Keratinocyte (primary cell): ENCODE measurements at regions not wholly inside any gene's neighbourhood (a gene's known extent, or its start where the extent isn't known, plus 50 kb on each side); places are given as distances from the start of the nearest gene placed in this dataset.

ENCODE experiments used
- DNase-seq: peaks from one replicate; pipeline ENCODE4 v3.0.0-alpha.2; 2011; ENCODE audit warnings: low read depth, missing footprints, low spot score
- FAIRE-seq: peaks from 2 replicates; lab custom pipeline; 2011; peaks lifted over from hg19 to GRCh38; lab: Jason Lieb, UNC
- H2AFZ ChIP-seq: 2 replicates; pipeline ENCODE4 v1.6.0; 2012; ENCODE audit warnings: low read length, control low read depth, inconsistent platforms; ENCODE audit not compliant: control insufficient read depth
- H3K27ac ChIP-seq: 2 replicates; pipeline ENCODE4 v1.5.1; 2011; ENCODE audit warnings: low read length; ENCODE audit not compliant: control insufficient read depth, insufficient read depth
- H3K27me3 ChIP-seq: 3 replicates; pipeline ENCODE4 v1.6.0; 2011; ENCODE audit warnings: low read length; ENCODE audit not compliant: control insufficient read depth, insufficient read depth; ENCODE audit errors: extremely low read depth
- H3K36me3 ChIP-seq, 2 experiments: 2 replicates in 1 of 2; 3 replicates in 1 of 2; pipeline ENCODE4 v1.5.1; 2011; ENCODE audit warnings: low read length in 2 of 2, mild to moderate bottlenecking in 1 of 2; ENCODE audit not compliant: control insufficient read depth in 2 of 2, insufficient read depth in 2 of 2; ENCODE audit errors: extremely low read depth in 1 of 2
- H3K4me1 ChIP-seq: 3 replicates; pipeline ENCODE4 v1.5.1; 2011; ENCODE audit warnings: low read length; ENCODE audit not compliant: control insufficient read depth, insufficient read depth; ENCODE audit errors: extremely low read depth
- H3K4me2 ChIP-seq: 3 replicates; pipeline ENCODE4 v1.6.0; 2011; ENCODE audit warnings: low read depth, low read length; ENCODE audit not compliant: control insufficient read depth, insufficient read depth; ENCODE audit errors: extremely low read depth
- H3K4me3 ChIP-seq, 3 experiments: fragments of 200-600 bp in 1 of 3; sonication (generic) in 1 of 3; 2 replicates in 2 of 3; 3 replicates in 1 of 3; pipeline ENCODE4 v1.5.1; 2011 to 2016; ENCODE audit warnings: low read length in 3 of 3, mild to moderate bottlenecking in 3 of 3, control low read depth in 2 of 3, inconsistent platforms in 1 of 3, low read depth in 1 of 3, mixed read lengths in 1 of 3, mixed run types in 1 of 3, moderate library complexity in 1 of 3; ENCODE audit not compliant: control insufficient read depth in 2 of 3, insufficient read depth in 2 of 3; ENCODE audit errors: extremely low read depth in 1 of 3
- H3K79me2 ChIP-seq: 2 replicates; pipeline ENCODE4 v1.6.0; 2012; ENCODE audit warnings: low read length; ENCODE audit not compliant: control insufficient read depth, insufficient read depth
- H3K9ac ChIP-seq: 3 replicates; pipeline ENCODE4 v1.6.0; 2011; ENCODE audit warnings: low read length; ENCODE audit not compliant: control insufficient read depth, insufficient read depth; ENCODE audit errors: extremely low read depth
- H3K9me1 ChIP-seq: 3 replicates; pipeline ENCODE4 v1.6.0; 2011; ENCODE audit warnings: low read length; ENCODE audit not compliant: control insufficient read depth, insufficient read depth; ENCODE audit errors: extremely low read depth
- H3K9me3 ChIP-seq: 2 replicates; pipeline ENCODE4 v1.5.1; 2012; ENCODE audit warnings: low read depth, low read length; ENCODE audit not compliant: control insufficient read depth
- H4K20me1 ChIP-seq: 3 replicates; pipeline ENCODE4 v1.6.0; 2011; ENCODE audit warnings: low read length; ENCODE audit not compliant: control insufficient read depth, insufficient read depth; ENCODE audit errors: extremely low read depth
- EZH2 ChIP-seq: IDR thresholded peaks from one replicate; pipeline ENCODE4 v1.6.1; 2012; ENCODE audit warnings: inconsistent platforms, mild to moderate bottlenecking, low read length, moderate library complexity
- dilution Hi-C: fragments of 300-500 bp; cut with MboI; formaldehyde crosslinking; loops from one replicate; pipeline ENCODE4 v1.7.0; 2020; ENCODE audit warnings: low sequenced_read_pairs; ENCODE audit not compliant: extremely low pct_ligation_motif_present
- TF ChIP-seq, protein P1 (sequence below), 3 experiments: IDR thresholded peaks in 1 of 3; conservative IDR thresholded peaks in 1 of 3; optimal IDR thresholded peaks in 1 of 3; 2 replicates in 2 of 3; 3 replicates in 1 of 3; pipeline versions ENCODE3 to v1.5.1; 2011; ENCODE audit warnings: low read length in 3 of 3, mild to moderate bottlenecking in 3 of 3, moderate library complexity in 2 of 3, control low read depth in 1 of 3, inconsistent platforms in 1 of 3; ENCODE audit not compliant: insufficient read depth in 2 of 3; ENCODE audit errors: extremely low read depth in 1 of 3

DNA sequence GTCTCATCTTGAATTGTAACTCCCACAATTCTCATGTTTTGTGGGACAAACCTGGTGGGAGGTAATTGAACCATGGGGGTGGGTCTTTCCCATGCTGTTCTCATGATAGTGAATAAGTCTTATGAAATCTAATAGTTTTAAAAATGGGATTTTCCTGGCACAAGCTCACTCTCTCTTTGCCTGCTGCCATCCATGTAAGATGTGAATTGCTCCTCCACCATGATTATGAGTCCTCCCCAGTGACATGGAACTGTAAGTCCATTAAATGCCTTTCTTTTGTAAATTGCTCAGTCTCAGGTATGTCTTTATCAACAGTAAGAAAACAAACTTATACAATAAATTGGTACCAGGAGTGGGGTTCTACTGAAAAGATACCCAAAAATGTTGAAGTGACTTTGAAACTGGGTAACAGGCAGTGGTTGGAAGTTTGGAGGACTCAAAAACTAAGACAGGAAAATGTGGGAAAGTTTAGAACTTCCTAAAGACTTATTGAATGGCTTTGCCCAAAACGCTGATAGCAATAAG, 601.4 kb downstream of the ZEB2 start:
- no peak for TF ChIP-seq EZH2
- TF ChIP-seq, protein P1, sequence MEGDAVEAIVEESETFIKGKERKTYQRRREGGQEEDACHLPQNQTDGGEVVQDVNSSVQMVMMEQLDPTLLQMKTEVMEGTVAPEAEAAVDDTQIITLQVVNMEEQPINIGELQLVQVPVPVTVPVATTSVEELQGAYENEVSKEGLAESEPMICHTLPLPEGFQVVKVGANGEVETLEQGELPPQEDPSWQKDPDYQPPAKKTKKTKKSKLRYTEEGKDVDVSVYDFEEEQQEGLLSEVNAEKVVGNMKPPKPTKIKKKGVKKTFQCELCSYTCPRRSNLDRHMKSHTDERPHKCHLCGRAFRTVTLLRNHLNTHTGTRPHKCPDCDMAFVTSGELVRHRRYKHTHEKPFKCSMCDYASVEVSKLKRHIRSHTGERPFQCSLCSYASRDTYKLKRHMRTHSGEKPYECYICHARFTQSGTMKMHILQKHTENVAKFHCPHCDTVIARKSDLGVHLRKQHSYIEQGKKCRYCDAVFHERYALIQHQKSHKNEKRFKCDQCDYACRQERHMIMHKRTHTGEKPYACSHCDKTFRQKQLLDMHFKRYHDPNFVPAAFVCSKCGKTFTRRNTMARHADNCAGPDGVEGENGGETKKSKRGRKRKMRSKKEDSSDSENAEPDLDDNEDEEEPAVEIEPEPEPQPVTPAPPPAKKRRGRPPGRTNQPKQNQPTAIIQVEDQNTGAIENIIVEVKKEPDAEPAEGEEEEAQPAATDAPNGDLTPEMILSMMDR (optimal IDR thresholded peaks at IDR 0.05 in 1 of 3, IDR thresholded peaks at IDR 0.05 in 1 of 3, conservative IDR thresholded peaks at IDR 0.05 in 1 of 3; ENCODE audit: extremely low read depth in 1 of 3, insufficient read depth in 2 of 3, low read length in 3 of 3): no peak
- Histone ChIP-seq H3K27ac (no peak overlapping the region), H3K27me3 (no peaks in the 10 kb centered on the region), H3K4me2 (no peak overlapping the region), H3K9me1 (no peaks in the 10 kb centered on the region), H3K36me3 (no peaks in the 10 kb centered on the region), H4K20me1 (no peaks in the 10 kb centered on the region), H3K9me3 (peaks cover 4% of the 10 kb centered on the region), H3K4me1 (no peaks in the 10 kb centered on the region), H3K4me3 (no peak overlapping the region), H2AFZ (no peak overlapping the region), H3K9ac (no peak overlapping the region), H3K79me2 (no peaks in the 10 kb centered on the region)
- dilution Hi-C loops: no loop called here
- no peak for FAIRE-seq
- no peak for DNase-seq

DNA sequence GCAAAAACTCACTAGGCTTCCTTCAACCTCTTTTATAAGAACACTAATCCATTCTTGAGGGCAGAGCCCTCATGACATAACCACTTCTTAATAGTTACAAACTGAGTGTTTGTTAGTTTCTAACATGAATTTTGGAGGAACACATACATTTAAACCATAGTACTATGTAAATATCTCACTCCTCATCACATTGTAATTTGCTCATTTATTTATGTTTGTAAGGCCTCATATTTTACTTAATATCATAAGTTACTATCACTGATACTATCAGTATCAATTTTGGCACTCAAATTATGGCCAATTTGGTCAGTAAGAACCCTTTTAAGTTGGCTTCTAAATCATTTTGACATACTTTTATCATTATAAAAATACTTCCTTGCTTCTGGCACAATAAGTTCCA, 603.1 kb downstream of the ZEB2 start:
- DNase-seq (no peak), FAIRE-seq (no peak)

More for the DNA sequence above, 603.1 kb downstream of the ZEB2 start:
- H3K9me1 ChIP-seq: no peaks in the 10 kb centered on the region
- H3K4me1 ChIP-seq: no peaks in the 10 kb centered on the region
- dilution Hi-C loops: no loop called here
- no peak overlapping the region for H3K4me3 ChIP-seq
- H4K20me1 ChIP-seq: no peaks in the 10 kb centered on the region
- no peaks in the 10 kb centered on the region for H3K27me3 ChIP-seq
- H3K9me3 ChIP-seq: peaks cover 4% of the 10 kb centered on the region
- no peaks in the 10 kb centered on the region for H3K36me3 ChIP-seq
- TF ChIP-seq EZH2: no peak
- TF ChIP-seq, protein P1 (optimal IDR thresholded peaks at IDR 0.05 in 1 of 3, IDR thresholded peaks at IDR 0.05 in 1 of 3, conservative IDR thresholded peaks at IDR 0.05 in 1 of 3; ENCODE audit: extremely low read depth in 1 of 3, insufficient read depth in 2 of 3, low read length in 3 of 3): no peak
- no peak overlapping the region for H3K27ac ChIP-seq
- no peaks in the 10 kb centered on the region for H3K79me2 ChIP-seq
- no peak overlapping the region for H3K4me2 ChIP-seq
- no peak overlapping the region for H3K9ac ChIP-seq
- H2AFZ ChIP-seq: no peak overlapping the region
